GM12891 (cell line): ENCODE measurements at regions not wholly inside any gene's neighbourhood (a gene's known extent, or its start where the extent isn't known, plus 50 kb on each side); places are given as distances from the start of the nearest gene placed in this dataset.

Experiments
- PAX5 ChIP-seq: IDR thresholded peaks from 2 replicates; pipeline ENCODE4 v1.6.1; 2011; ENCODE audit warnings: low read length, moderate library complexity, mild to moderate bottlenecking; ENCODE audit not compliant: insufficient read depth, severe bottlenecking
- POLR2A ChIP-seq: IDR thresholded peaks from 2 replicates; pipeline ENCODE4 v1.6.1; 2011; ENCODE audit warnings: low read depth, low read length, control low read depth
- POLR2AphosphoS5 ChIP-seq: IDR thresholded peaks from 2 replicates; pipeline ENCODE4 v1.6.1; 2011; ENCODE audit warnings: low read depth, low read length, control low read depth
- POU2F2 ChIP-seq: IDR thresholded peaks from 2 replicates; pipeline ENCODE4 v1.6.1; 2011; ENCODE audit warnings: low read depth, mild to moderate bottlenecking, control low read depth, low read length, moderate library complexity
- SPI1 ChIP-seq: IDR thresholded peaks from 2 replicates; pipeline ENCODE4 v1.6.1; 2011; ENCODE audit warnings: low read depth, low read length, control low read depth
- TAF1 ChIP-seq: IDR thresholded peaks from 2 replicates; pipeline ENCODE4 v1.6.1; 2011; ENCODE audit warnings: low read depth, low read length, control low read depth

- TF ChIP-seq POLR2AphosphoS5, result no peak
- TF ChIP-seq POLR2A, result no peak
- TF ChIP-seq SPI1, result no peak
- TF ChIP-seq TAF1, result no peak
- no peak for TF ChIP-seq POU2F2
- no peak for TF ChIP-seq PAX5
Measured at GRCh38 chr2:143901185-143901842, 618.6 kb downstream of the ZEB2 start.
